ENCODE measurements at regions not wholly inside any gene's neighbourhood (a gene's known extent, or its start where the extent isn't known, plus 50 kb on each side); places are given as distances from the start of the nearest gene placed in this dataset.

DNA sequence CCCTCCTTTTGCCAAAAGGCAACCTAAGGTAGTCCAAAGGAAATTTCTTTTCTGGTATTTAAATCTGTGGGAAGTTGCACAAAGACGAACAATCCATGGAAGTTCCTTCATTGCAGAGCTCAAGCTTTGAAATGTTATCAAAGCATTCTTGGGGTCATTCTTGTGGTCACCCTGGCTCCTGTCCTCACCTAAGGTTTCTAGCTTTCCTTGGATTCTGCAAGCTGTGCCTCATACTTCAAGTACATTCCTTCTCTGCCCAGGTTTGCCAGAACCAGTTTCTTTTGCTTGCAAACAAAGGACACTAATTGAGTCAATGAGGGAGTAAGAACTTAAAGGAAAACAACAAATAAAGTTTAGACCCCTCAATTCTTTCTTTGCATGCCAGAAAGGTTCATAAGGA, 329.8 kb upstream of the PDZRN3 start:
- H3K27ac ChIP-seq = no peak overlapping the region
- DNase-seq = no peak
- no peaks in the 10 kb centered on the region for H3K36me3 ChIP-seq
- no peaks in the 10 kb centered on the region for H3K27me3 ChIP-seq (replicated peaks in 1 of 7)
- 60 to 79% (median 69%) methylated on average over 1 of the region's 1 CpG for WGBS, 5 donors
- TF ChIP-seq, protein P1, sequence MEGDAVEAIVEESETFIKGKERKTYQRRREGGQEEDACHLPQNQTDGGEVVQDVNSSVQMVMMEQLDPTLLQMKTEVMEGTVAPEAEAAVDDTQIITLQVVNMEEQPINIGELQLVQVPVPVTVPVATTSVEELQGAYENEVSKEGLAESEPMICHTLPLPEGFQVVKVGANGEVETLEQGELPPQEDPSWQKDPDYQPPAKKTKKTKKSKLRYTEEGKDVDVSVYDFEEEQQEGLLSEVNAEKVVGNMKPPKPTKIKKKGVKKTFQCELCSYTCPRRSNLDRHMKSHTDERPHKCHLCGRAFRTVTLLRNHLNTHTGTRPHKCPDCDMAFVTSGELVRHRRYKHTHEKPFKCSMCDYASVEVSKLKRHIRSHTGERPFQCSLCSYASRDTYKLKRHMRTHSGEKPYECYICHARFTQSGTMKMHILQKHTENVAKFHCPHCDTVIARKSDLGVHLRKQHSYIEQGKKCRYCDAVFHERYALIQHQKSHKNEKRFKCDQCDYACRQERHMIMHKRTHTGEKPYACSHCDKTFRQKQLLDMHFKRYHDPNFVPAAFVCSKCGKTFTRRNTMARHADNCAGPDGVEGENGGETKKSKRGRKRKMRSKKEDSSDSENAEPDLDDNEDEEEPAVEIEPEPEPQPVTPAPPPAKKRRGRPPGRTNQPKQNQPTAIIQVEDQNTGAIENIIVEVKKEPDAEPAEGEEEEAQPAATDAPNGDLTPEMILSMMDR (IDR thresholded peaks at IDR 0.05 in 8 of 11, conservative IDR thresholded peaks at IDR 0.05 in 3 of 11) = no peak
- TF ChIP-seq POLR2A (IDR thresholded peaks at IDR 0.05) = no peak
- TF ChIP-seq POLR2AphosphoS5 (IDR thresholded peaks at IDR 0.05) = no peak
- H3K4me1 ChIP-seq = no peaks in the 10 kb centered on the region
- H3K4me3 ChIP-seq = no peak overlapping the region
- H3K9me3 ChIP-seq = peaks cover 0 to 14% (median 4%) of the 10 kb centered on the region in 8 donors
- intact Hi-C loops (cut with DNase I; ENCODE audit: low total_unique reads) = no loop called here

- Histone ChIP-seq H3K9me3 (peaks cover 0 to 7% (median 2%) of the 10 kb centered on the region in 8 donors), H3K27ac (no peak overlapping the region), H3K4me1 (no peaks in the 10 kb centered on the region), H3K27me3 (replicated peaks in 1 of 7) (no peaks in the 10 kb centered on the region), H3K4me3 (no peak overlapping the region), H3K36me3 (no peaks in the 10 kb centered on the region)
- 78 to 92% (median 85%) methylated on average over 1 of the region's 1 CpG for WGBS, 5 donors
- no peak for DNase-seq
- no peak for TF ChIP-seq POLR2A (IDR thresholded peaks at IDR 0.05)
- TF ChIP-seq, protein P1 (IDR thresholded peaks at IDR 0.05 in 8 of 11, conservative IDR thresholded peaks at IDR 0.05 in 3 of 11) = no peak
- no peak for TF ChIP-seq POLR2AphosphoS5 (IDR thresholded peaks at IDR 0.05)
- intact Hi-C loops (cut with DNase I; ENCODE audit: low total_unique reads) = no loop called here
Measured at GRCh38 chr3:73952781-73953180, 328.0 kb upstream of the PDZRN3 start.

DNA sequence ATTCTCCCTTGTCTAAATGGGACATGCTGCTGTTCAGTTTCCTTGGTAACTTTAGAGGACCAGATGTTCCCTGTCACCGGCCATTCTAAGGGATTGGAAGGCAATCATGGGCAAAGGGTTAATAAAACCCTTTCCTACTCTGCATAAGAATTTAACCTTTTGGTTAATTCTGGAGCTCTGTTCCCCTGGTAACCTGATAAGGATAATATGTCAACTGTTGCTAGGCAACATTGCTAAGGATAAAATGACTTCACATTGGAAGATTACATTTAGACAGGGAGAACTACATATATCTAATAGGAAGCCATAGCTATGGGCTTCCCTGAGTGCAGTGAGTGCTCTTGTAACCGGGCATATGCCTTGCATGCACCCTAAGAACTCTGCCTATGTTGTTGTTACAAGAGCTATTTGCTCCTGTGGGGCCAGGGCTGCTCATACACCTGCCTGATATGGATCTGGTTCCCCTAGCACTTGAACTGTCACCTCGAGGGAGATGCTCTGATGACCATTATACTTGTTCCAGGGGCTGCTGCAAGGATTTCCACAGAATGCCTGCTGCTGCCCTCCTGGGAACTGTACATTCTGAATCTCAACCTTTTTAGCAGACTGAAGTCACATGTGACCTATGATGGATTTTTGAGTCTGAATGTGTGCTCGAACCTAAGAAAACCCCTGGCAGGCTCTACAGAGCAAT, 326.3 kb upstream of the PDZRN3 start:
- no peak for DNase-seq
- Histone ChIP-seq H3K27ac (no peak overlapping the region), H3K4me1 (no peaks in the 10 kb centered on the region), H3K27me3 (replicated peaks in 1 of 7) (no peaks in the 10 kb centered on the region), H3K36me3 (no peaks in the 10 kb centered on the region), H3K9me3 (peaks cover 0 to 4% (median 0%) of the 10 kb centered on the region in 8 donors), H3K4me3 (no peak overlapping the region)
- TF ChIP-seq POLR2AphosphoS5 (IDR thresholded peaks at IDR 0.05) = no peak
- TF ChIP-seq, protein P1 (IDR thresholded peaks at IDR 0.05 in 8 of 11, conservative IDR thresholded peaks at IDR 0.05 in 3 of 11) = no peak
- TF ChIP-seq POLR2A (IDR thresholded peaks at IDR 0.05) = no peak
- intact Hi-C loops (cut with DNase I; ENCODE audit: low total_unique reads) = no loop called here
- WGBS, 5 donors = 45 to 68% (median 62%) methylated on average over 3 to 4 of the region's 4 CpGs

DNA sequence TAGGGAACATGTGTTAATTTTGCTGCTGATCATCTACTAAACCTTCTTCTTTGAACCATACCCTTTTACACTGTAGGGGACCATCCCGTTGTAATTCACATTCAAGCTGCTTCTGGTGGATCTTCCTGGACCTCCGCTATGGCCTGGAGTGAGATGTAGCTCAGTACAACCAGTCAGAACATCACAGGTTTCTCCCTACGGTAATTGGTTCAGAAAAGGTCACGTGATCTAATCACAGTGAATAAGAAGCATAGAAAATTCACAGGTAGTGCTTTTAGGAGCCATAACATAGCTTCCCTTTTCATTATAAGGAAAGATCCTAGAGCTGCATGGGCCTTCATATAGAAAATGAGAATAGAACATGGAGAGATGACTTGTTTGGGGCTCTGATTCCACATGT, 320.8 kb upstream of the PDZRN3 start:
- Histone ChIP-seq H3K4me3 (no peak overlapping the region), H3K27ac (no peak overlapping the region), H3K9me3 (peaks cover 0 to 8% (median 0%) of the 10 kb centered on the region in 8 donors), H3K27me3 (replicated peaks in 1 of 7) (no peaks in the 10 kb centered on the region), H3K4me1 (no peaks in the 10 kb centered on the region), H3K36me3 (no peaks in the 10 kb centered on the region)
- TF ChIP-seq, protein P1 (IDR thresholded peaks at IDR 0.05 in 8 of 11, conservative IDR thresholded peaks at IDR 0.05 in 3 of 11) = no peak
- TF ChIP-seq POLR2AphosphoS5 (IDR thresholded peaks at IDR 0.05) (no peak), POLR2A (IDR thresholded peaks at IDR 0.05) (no peak)
- DNase-seq = no peak
- intact Hi-C loops (cut with DNase I; ENCODE audit: low total_unique reads) = no loop called here
- 73 to 89% (median 85%) methylated on average over 4 of the region's 4 CpGs for WGBS, 5 donors
